Progenitor cell of endocrine pancreas (in vitro differentiated cells): ENCODE measurements at regions not wholly inside any gene's neighbourhood (a gene's known extent, or its start where the extent isn't known, plus 50 kb on each side); places are given as distances from the start of the nearest gene placed in this dataset.

Experiments used
- DNase-seq: peaks from one replicate; pipeline ENCODE4 v3.0.0; 2021; ENCODE audit warnings: low spot score; ENCODE audit not compliant: unreplicated experiment
- H3K27ac Mint-ChIP-seq: 2 replicates; pipeline ENCODE4 v1.8.0; 2021; ENCODE audit warnings: mild to moderate bottlenecking, moderate library complexity, mixed read lengths
- H3K27me3 Mint-ChIP-seq: 2 replicates; pipeline ENCODE4 v1.8.0; 2021; ENCODE audit warnings: mixed read lengths
- H3K36me3 Mint-ChIP-seq: 2 replicates; pipeline ENCODE4 v1.8.0; 2022; ENCODE audit warnings: mixed read lengths; ENCODE audit not compliant: insufficient read depth
- H3K4me1 Mint-ChIP-seq: 2 replicates; pipeline ENCODE4 v1.8.0; 2021; ENCODE audit warnings: low read depth, mixed read lengths
- H3K4me3 Mint-ChIP-seq: 2 replicates; pipeline ENCODE4 v1.8.0; 2021; ENCODE audit warnings: low read depth, mild to moderate bottlenecking, moderate library complexity, mixed read lengths
- H3K9me3 Mint-ChIP-seq: 2 replicates; pipeline ENCODE4 v1.8.0; 2021; ENCODE audit warnings: low read depth, mixed read lengths
- TF ChIP-seq, protein P1 (sequence below): fragments of 200-600 bp; sonication (generic); IDR thresholded peaks from one replicate; pipeline ENCODE4 v1.5.0; 2021; ENCODE audit warnings: antibody characterized with exemption, mild to moderate bottlenecking; ENCODE audit not compliant: unreplicated experiment

DNA sequence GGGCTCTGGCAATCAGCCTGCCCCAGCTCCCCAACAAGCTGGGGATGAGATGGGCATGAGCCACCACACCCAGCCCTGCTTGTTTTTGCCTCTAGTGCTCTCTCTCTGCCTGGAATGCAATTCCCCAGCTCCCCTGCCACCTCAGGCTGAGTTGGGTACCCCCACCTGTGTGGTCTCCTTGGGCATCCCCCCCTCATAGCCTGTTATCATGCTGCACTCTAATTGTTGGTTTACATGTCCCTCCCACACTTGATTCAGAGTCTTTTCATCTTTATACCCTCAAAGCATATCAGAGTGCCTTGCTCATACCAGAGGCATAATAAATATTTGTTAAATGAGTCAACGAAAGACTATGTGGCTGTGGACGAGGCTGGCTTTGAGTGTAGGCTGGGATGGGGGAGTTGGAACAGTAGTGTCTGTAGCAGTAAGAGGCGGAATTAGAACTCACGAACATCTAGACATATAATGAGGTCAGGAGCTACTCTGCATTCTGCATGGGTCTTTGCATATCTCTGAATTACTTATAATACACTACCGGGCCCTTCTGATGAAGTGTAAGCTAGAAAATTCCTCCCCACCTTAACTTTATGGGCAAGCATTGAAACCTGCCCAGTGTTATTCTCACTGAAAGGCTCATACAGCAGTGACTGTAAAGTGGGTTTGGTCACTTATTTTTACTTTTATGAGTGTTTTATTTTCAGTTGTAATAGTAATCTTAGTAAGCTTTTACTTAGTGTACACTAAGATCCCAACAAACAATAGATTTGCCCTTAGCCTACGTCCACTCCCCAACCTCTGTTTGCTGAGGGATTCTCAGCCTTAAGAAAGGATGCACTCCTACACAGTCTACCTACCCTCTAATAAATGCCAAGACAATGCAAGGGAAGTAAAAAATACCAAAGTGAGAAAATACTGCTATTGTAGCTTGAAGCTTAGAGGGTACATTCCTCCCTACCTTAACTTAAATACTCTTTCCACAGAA lies 58.7 kb downstream of the EDN1 start:
- H3K36me3 Mint-ChIP-seq = peaks cover 4% of the 10 kb centered on the region
- no peak overlapping the region for H3K4me3 Mint-ChIP-seq
- DNase-seq = no peak
- H3K4me1 Mint-ChIP-seq = peaks cover 12% of the 10 kb centered on the region
- TF ChIP-seq, protein P1, sequence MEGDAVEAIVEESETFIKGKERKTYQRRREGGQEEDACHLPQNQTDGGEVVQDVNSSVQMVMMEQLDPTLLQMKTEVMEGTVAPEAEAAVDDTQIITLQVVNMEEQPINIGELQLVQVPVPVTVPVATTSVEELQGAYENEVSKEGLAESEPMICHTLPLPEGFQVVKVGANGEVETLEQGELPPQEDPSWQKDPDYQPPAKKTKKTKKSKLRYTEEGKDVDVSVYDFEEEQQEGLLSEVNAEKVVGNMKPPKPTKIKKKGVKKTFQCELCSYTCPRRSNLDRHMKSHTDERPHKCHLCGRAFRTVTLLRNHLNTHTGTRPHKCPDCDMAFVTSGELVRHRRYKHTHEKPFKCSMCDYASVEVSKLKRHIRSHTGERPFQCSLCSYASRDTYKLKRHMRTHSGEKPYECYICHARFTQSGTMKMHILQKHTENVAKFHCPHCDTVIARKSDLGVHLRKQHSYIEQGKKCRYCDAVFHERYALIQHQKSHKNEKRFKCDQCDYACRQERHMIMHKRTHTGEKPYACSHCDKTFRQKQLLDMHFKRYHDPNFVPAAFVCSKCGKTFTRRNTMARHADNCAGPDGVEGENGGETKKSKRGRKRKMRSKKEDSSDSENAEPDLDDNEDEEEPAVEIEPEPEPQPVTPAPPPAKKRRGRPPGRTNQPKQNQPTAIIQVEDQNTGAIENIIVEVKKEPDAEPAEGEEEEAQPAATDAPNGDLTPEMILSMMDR = no peak
- H3K27ac Mint-ChIP-seq = peak overlapping the region; percentile 89
- H3K27me3 Mint-ChIP-seq = no peaks in the 10 kb centered on the region
- peaks cover 12% of the 10 kb centered on the region for H3K9me3 Mint-ChIP-seq

DNA sequence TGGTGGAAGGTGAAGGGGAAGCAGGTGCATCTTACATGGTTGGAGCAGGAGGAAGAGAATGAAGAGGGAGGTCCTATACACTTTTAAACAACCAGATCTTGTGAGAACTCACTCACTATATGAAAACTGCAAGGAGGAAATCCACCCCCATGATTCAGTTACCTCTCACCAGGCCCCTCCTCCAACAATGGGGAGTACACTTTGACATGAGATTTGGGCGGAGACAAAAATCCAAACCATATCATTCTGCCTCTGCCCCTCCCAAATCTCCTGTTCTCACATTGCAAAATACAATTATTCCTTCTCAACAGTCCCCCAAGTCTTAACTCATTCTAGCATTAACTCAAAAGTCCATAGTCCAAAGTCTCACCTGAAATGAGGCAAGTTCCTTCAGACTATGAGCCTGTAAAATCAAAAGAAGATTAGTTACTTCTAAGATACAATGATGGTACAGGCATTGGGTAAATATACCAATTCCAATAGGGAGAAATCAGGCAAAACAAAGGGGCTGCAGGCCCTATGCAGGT lies 60.5 kb downstream of the EDN1 start:
- H3K27ac Mint-ChIP-seq = no peak overlapping the region
- no peak for DNase-seq

DNA sequence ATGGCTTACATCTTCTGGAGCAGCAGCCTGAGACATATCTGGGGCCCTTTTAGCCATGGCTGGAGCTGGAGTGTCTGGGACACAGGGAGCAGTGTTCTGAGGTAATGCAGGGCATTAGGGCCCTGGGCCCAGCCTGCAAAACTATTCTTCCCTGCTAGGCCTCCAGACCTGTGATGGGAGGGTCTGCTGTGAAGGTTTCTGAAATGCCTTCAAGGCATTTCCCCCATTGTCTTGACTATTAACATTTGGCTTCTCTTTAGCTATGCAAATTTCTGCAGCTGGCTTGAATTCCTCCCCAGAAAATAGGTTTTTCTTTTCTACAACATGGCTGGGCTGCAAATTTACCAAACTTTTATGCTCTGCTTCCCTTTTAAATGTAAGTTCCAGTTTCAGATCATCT lies 61.5 kb downstream of the EDN1 start:
- H3K27me3 Mint-ChIP-seq = peaks cover 5% of the 10 kb centered on the region
- peaks cover 12% of the 10 kb centered on the region for H3K9me3 Mint-ChIP-seq
- H3K4me1 Mint-ChIP-seq = peaks cover 6% of the 10 kb centered on the region
- TF ChIP-seq, protein P1 = no peak
- H3K27ac Mint-ChIP-seq = no peak overlapping the region
- no peak overlapping the region for H3K4me3 Mint-ChIP-seq
- no peak for DNase-seq
- H3K36me3 Mint-ChIP-seq = peaks cover 4% of the 10 kb centered on the region

More for the DNA sequence above, 60.5 kb downstream of the EDN1 start:
- Mint-ChIP-seq H3K36me3 (peaks cover 4% of the 10 kb centered on the region), H3K4me3 (no peak overlapping the region), H3K4me1 (peaks cover 6% of the 10 kb centered on the region), H3K9me3 (peaks cover 12% of the 10 kb centered on the region), H3K27me3 (peaks cover 2% of the 10 kb centered on the region)
- TF ChIP-seq, protein P1 = no peak

DNA sequence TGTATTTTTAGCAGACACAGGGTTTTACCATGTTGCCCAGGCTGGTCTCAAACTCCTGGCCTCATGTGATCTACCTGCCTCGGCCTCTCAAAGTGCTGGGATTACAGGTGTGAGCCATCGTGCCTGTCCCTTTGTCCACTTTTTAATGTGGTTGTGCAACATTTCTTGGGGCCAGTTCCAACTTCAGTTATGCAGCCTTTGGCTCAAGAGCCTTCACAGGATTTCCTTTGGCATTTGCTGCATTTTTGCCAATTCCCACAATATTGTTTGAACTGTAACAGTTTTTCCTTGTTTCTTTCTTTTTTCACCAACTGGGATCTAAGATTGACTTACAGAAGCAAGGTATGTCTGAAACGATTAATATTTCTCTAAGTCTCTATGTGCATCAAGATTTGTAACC lies 63.6 kb downstream of the EDN1 start:
- Mint-ChIP-seq H3K27ac (no peak overlapping the region), H3K36me3 (peaks cover 4% of the 10 kb centered on the region), H3K4me3 (no peak overlapping the region), H3K27me3 (peaks cover 5% of the 10 kb centered on the region), H3K4me1 (peaks cover 6% of the 10 kb centered on the region), H3K9me3 (peaks cover 12% of the 10 kb centered on the region)
- TF ChIP-seq, protein P1 = no peak
- no peak for DNase-seq

DNA sequence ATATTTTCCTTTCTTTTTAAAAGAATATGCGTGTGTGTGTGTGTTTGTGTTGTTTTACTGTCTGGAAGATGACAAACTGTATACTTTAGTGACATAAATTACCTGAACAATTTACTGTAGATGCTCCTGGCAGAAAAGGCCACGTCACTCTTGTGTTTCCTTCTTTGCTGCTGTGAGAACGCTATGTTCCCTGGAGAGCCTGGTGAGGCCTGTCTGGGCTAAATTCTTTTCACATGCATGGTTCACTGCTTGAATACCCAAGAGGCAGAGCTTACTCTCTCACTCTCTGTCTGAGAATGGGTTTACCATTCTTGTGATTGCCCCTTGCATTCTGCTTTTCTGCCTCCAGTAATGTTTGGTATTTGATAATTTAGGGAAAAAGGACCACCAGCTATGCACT lies 64.3 kb downstream of the EDN1 start:
- Mint-ChIP-seq H3K4me1 (peaks cover 3% of the 10 kb centered on the region), H3K9me3 (peaks cover 12% of the 10 kb centered on the region), H3K27ac (no peak overlapping the region), H3K36me3 (peaks cover 4% of the 10 kb centered on the region), H3K27me3 (peaks cover 5% of the 10 kb centered on the region), H3K4me3 (no peak overlapping the region)
- TF ChIP-seq, protein P1 = no peak
- no peak for DNase-seq
